WTC11 (cell line): ENCODE measurements at regions not wholly inside any gene's neighbourhood (a gene's known extent, or its start where the extent isn't known, plus 50 kb on each side); places are given as distances from the start of the nearest gene placed in this dataset.
"Not testable (repeated sequence)": the region's sequence is repeated elsewhere in the genome, so short reads cannot be mapped to it uniquely, and the experiment has no call there.

ENCODE experiments used
- ATAC-seq: fragments of 200-7000 bp; cut with Tn5 transposase; 2 replicates; pipeline ENCODE4 v1.10.0; 2021; ENCODE audit warnings: mild to moderate bottlenecking, moderate library complexity
- CTCF ChIA-PET: fragments of 300-600 bp; sonication (Branson Sonifier 250); formaldehyde crosslinking; loops from one replicate; lab custom pipeline; 2021; ENCODE audit warnings: antibody characterized with exemption; lab: Charles Lee
- POLR2A ChIA-PET: fragments of 350-600 bp; sonication (Branson Sonifier 250); formaldehyde crosslinking; loops from one replicate; lab custom pipeline; 2021; ENCODE audit warnings: antibody characterized with exemption; lab: Charles Lee
- DNase-seq: peaks from one replicate; pipeline ENCODE4 v3.0.0; 2021; ENCODE audit warnings: low spot score
- H3K27ac Mint-ChIP-seq: 2 replicates; pipeline ENCODE4 v1.8.0; 2021; ENCODE audit warnings: mixed read lengths
- H3K27me3 Mint-ChIP-seq: 2 replicates; pipeline ENCODE4 v1.8.0; 2021; ENCODE audit warnings: low read depth, mild to moderate bottlenecking, moderate library complexity, mixed read lengths
- H3K36me3 Mint-ChIP-seq: 2 replicates; pipeline ENCODE4 v1.8.0; 2021; ENCODE audit warnings: mixed read lengths
- H3K4me1 Mint-ChIP-seq: 2 replicates; pipeline ENCODE4 v1.8.0; 2022; ENCODE audit warnings: mixed read lengths
- H3K4me3 Mint-ChIP-seq: 2 replicates; pipeline ENCODE4 v1.8.0; 2021; ENCODE audit warnings: mild to moderate bottlenecking, moderate library complexity, mixed read lengths
- H3K9me3 Mint-ChIP-seq: 2 replicates; pipeline ENCODE4 v1.8.0; 2021; ENCODE audit warnings: mixed read lengths
- CBFB ChIP-seq: sonication (generic); formaldehyde crosslinking; IDR thresholded peaks from 2 replicates; pipeline ENCODE4 v1.8.1; 2022; ENCODE audit warnings: mild to moderate bottlenecking, low read depth, missing genetic modification reagents
- CREB1 ChIP-seq: sonication (generic); formaldehyde crosslinking; IDR thresholded peaks from 2 replicates; pipeline ENCODE4 v1.8.0; 2023; ENCODE audit warnings: mild to moderate bottlenecking, missing genetic modification reagents
- E2F1 ChIP-seq: sonication (generic); formaldehyde crosslinking; IDR thresholded peaks from 2 replicates; pipeline ENCODE4 v1.8.0; 2022; ENCODE audit warnings: mild to moderate bottlenecking, missing genetic modification reagents
- EMX1 ChIP-seq: fragments of 250-450 bp; sonication (Bioruptor Pico); IDR thresholded peaks from 2 replicates; pipeline ENCODE4 v1.8.0; 2021; ENCODE audit warnings: mild to moderate bottlenecking
- ERG ChIP-seq: fragments of 250-450 bp; sonication (Bioruptor Pico); IDR thresholded peaks from 2 replicates; pipeline ENCODE4 v1.8.0; 2021; ENCODE audit warnings: mild to moderate bottlenecking
- HMGA2 ChIP-seq: fragments of 250-450 bp; sonication (Bioruptor Pico); IDR thresholded peaks from 2 replicates; pipeline ENCODE4 v1.4.0; 2021; ENCODE audit warnings: mild to moderate bottlenecking, moderate library complexity
- MAX ChIP-seq: sonication (generic); formaldehyde crosslinking; IDR thresholded peaks from 2 replicates; pipeline ENCODE4 v1.8.0; 2022; ENCODE audit warnings: mild to moderate bottlenecking, missing genetic modification reagents
- MXD4 ChIP-seq: fragments of 250-450 bp; sonication (Bioruptor Pico); IDR thresholded peaks from 2 replicates; pipeline ENCODE4 v1.8.0; 2021; ENCODE audit warnings: mild to moderate bottlenecking, moderate library complexity, borderline replicate concordance
- MYBL2 ChIP-seq: sonication (generic); formaldehyde crosslinking; IDR thresholded peaks from 2 replicates; pipeline ENCODE4 v1.8.1; 2023; ENCODE audit warnings: mild to moderate bottlenecking, moderate library complexity, missing genetic modification reagents
- NFATC4 ChIP-seq: fragments of 250-450 bp; sonication (Bioruptor Pico); IDR thresholded peaks from 2 replicates; pipeline ENCODE4 v1.9.0; 2021; ENCODE audit warnings: mild to moderate bottlenecking
- NFYB ChIP-seq: sonication (generic); formaldehyde crosslinking; conservative IDR thresholded peaks from 2 replicates; pipeline ENCODE4 v1.8.0; 2022; ENCODE audit warnings: low read depth, missing genetic modification reagents
- NR1H2 ChIP-seq: sonication (generic); formaldehyde crosslinking; IDR thresholded peaks from 2 replicates; pipeline ENCODE4 v1.9.0; 2021; ENCODE audit warnings: mild to moderate bottlenecking, moderate library complexity, missing genetic modification reagents
- RELA ChIP-seq: sonication (generic); formaldehyde crosslinking; IDR thresholded peaks from 2 replicates; pipeline ENCODE4 v1.8.1; 2022; ENCODE audit warnings: missing genetic modification reagents, mild to moderate bottlenecking, borderline replicate concordance
- TF ChIP-seq, protein P1 (sequence below): fragments of 200-600 bp; IDR thresholded peaks from 2 replicates; pipeline ENCODE4 v1.8.0; 2022; ENCODE audit warnings: antibody characterized with exemption

GRCh38 chr2:146978577-146979555 is 866.0 kb upstream of the ACVR2A start:
- Mint-ChIP-seq H3K4me3 (no peak overlapping the region), H3K4me1 (peaks cover 11% of the 10 kb centered on the region), H3K36me3 (peaks cover 15% of the 10 kb centered on the region; the same call in 1 of the 2 replicates), H3K27ac (no peak overlapping the region), H3K9me3 (peaks cover 20% of the 10 kb centered on the region)
- POLR2A ChIA-PET = no interaction called here
- no peak for DNase-seq
- TF ChIP-seq HMGA2 (CRISPR knock-in tag) (0 out of 2 replicates have a peak, but pooled peaks have one; percentile 27), NR1H2 (CRISPR knock-in tag) (no peak), MYBL2 (CRISPR knock-in tag) (no peak), ERG (CRISPR knock-in tag) (no peak)
- TF ChIP-seq, all 79 proteins: peak for 1
- CTCF ChIA-PET = no interaction called here
- ATAC-seq = no peak
- no peaks in the 10 kb centered on the region for H3K27me3 Mint-ChIP-seq

DNA sequence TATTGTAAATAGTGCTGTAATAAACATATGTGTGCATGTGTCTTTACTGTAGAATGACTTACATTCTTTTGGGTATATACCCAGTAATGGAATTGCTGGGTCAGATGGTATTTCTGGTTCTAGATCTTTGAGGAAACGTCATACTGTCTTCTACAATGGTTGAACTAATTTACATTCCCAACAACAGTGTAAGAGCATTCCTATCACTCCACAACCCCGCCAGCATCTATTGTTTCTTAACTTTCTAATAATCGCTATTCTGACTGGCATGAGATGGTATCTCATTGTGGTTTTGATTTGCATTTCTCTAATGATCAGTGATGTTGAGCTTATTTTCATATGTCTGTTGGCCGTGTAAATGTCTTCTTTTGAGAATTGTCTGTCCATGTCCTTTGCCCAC is 873.8 kb upstream of the ACVR2A start:
- H3K4me3 Mint-ChIP-seq, H3K4me1 Mint-ChIP-seq, POLR2A ChIA-PET, H3K27me3 Mint-ChIP-seq, ATAC-seq, DNase-seq, CTCF ChIA-PET, H3K27ac Mint-ChIP-seq: not testable (repeated sequence)
- Mint-ChIP-seq H3K36me3 (peaks cover 39% of the 10 kb centered on the region), H3K9me3 (peaks cover 53% of the 10 kb centered on the region)

GRCh38 chr2:146969703-146970102 is 875.1 kb upstream of the ACVR2A start:
- CTCF ChIA-PET, H3K27me3 Mint-ChIP-seq, ATAC-seq, H3K27ac Mint-ChIP-seq, POLR2A ChIA-PET, H3K4me3 Mint-ChIP-seq, H3K4me1 Mint-ChIP-seq: not testable (repeated sequence)
- peak; percentile 28 for DNase-seq
- H3K36me3 Mint-ChIP-seq = peaks cover 39% of the 10 kb centered on the region
- peaks cover 53% of the 10 kb centered on the region for H3K9me3 Mint-ChIP-seq

DNA sequence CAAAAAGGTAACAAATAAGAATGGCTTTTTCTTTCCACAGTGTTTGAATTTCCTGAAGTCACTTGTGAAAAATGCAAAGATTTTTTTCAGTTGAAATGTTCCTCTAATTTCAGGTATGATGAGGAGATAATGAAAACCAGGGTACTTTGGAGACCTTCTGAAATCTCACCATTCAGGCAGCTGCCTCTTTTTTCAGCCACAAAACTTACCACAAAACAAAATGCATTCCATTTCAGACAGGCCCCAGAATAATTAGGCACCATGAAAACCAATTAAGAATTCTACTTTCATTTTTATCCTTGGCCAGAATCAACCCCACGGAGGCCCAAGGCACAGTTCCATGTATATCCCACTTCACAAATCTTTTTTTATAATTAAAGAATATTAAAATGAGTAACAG is 880.3 kb upstream of the ACVR2A start:
- TF ChIP-seq CREB1 (CRISPR knock-in tag) = no peak
- no peak for TF ChIP-seq NFYB (CRISPR knock-in tag)
- TF ChIP-seq MXD4 (CRISPR knock-in tag) = no peak
- no peak for TF ChIP-seq NFATC4 (CRISPR knock-in tag)
- no peak for TF ChIP-seq E2F1
- TF ChIP-seq, protein P1, sequence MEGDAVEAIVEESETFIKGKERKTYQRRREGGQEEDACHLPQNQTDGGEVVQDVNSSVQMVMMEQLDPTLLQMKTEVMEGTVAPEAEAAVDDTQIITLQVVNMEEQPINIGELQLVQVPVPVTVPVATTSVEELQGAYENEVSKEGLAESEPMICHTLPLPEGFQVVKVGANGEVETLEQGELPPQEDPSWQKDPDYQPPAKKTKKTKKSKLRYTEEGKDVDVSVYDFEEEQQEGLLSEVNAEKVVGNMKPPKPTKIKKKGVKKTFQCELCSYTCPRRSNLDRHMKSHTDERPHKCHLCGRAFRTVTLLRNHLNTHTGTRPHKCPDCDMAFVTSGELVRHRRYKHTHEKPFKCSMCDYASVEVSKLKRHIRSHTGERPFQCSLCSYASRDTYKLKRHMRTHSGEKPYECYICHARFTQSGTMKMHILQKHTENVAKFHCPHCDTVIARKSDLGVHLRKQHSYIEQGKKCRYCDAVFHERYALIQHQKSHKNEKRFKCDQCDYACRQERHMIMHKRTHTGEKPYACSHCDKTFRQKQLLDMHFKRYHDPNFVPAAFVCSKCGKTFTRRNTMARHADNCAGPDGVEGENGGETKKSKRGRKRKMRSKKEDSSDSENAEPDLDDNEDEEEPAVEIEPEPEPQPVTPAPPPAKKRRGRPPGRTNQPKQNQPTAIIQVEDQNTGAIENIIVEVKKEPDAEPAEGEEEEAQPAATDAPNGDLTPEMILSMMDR = no peak
- no peak for TF ChIP-seq CBFB (CRISPR knock-in tag)
- no peak for TF ChIP-seq RELA
- TF ChIP-seq MAX (CRISPR knock-in tag) = no peak
- no peak for TF ChIP-seq EMX1 (CRISPR knock-in tag)
- TF ChIP-seq, all 79 proteins: peak for 0
- POLR2A ChIA-PET = no interaction called here
- no peak overlapping the region for H3K4me3 Mint-ChIP-seq
- DNase-seq = no peak
- no peaks in the 10 kb centered on the region for H3K4me1 Mint-ChIP-seq
- H3K27ac Mint-ChIP-seq = no peak overlapping the region
- peaks cover 15% of the 10 kb centered on the region for H3K36me3 Mint-ChIP-seq
- no peak for ATAC-seq
- no peaks in the 10 kb centered on the region; the same call in 1 of the 2 replicates for H3K27me3 Mint-ChIP-seq
- CTCF ChIA-PET = no interaction called here
- H3K9me3 Mint-ChIP-seq = peaks cover 25% of the 10 kb centered on the region
